Stimulated activated CD4-positive, alpha-beta T cell treated with anti-CD3 and anti-CD28 coated beads, Interleukin-15, amount 100 ng/mL, for 48 hours (primary cell): ENCODE measurements at regions not wholly inside any gene's neighbourhood (a gene's known extent, or its start where the extent isn't known, plus 50 kb on each side); places are given as distances from the start of the nearest gene placed in this dataset.

Experiments
- DNase-seq, 2 donors: peaks; one replicate each; pipeline ENCODE4 v3.0.0-alpha.2; 2020; ENCODE audit warnings: low read depth in 2 of 2

- DNase-seq: no peak
Observed at GRCh38 chr3:6091262-6091661, 769.7 kb upstream of the GRM7 start.

GRCh38 chr3:6095006-6095405 is 765.9 kb upstream of the GRM7 start:
- DNase-seq: no peak

- no peak for DNase-seq
Observed at GRCh38 chr3:6097021-6097420, 763.9 kb upstream of the GRM7 start.

GRCh38 chr3:6097556-6097955 is 763.4 kb upstream of the GRM7 start:
- DNase-seq: no peak

GRCh38 chr3:6098516-6099157 is 762.3 kb upstream of the GRM7 start:
- no peak for DNase-seq

- no peak for DNase-seq
Observed at GRCh38 chr3:6099458-6100075, 761.3 kb upstream of the GRM7 start.

- DNase-seq: no peak
Observed at GRCh38 chr3:6105187-6105586, 755.7 kb upstream of the GRM7 start.

GRCh38 chr3:6108957-6109356 is 752.0 kb upstream of the GRM7 start:
- no peak for DNase-seq

- no peak for DNase-seq
Observed at GRCh38 chr3:6110451-6110850, 750.5 kb upstream of the GRM7 start.

- DNase-seq: no peak
Observed at GRCh38 chr3:6112546-6112945, 748.4 kb upstream of the GRM7 start.

- no peak for DNase-seq
Observed at GRCh38 chr3:6113338-6113737, 747.6 kb upstream of the GRM7 start.

GRCh38 chr3:6119367-6119766 is 741.5 kb upstream of the GRM7 start:
- no peak for DNase-seq

- DNase-seq: no peak
Observed at GRCh38 chr3:6120786-6121185, 740.1 kb upstream of the GRM7 start.

GRCh38 chr3:6124875-6125274 is 736.0 kb upstream of the GRM7 start:
- DNase-seq: no peak

- DNase-seq: no peak
Observed at GRCh38 chr3:6125520-6125919, 735.4 kb upstream of the GRM7 start.

GRCh38 chr3:6132684-6133432 is 728.1 kb upstream of the GRM7 start:
- no peak for DNase-seq

GRCh38 chr3:6142707-6143106 is 718.2 kb upstream of the GRM7 start:
- no peak for DNase-seq

- no peak for DNase-seq
Observed at GRCh38 chr3:6147883-6148282, 713.0 kb upstream of the GRM7 start.

- DNase-seq: no peak
Observed at GRCh38 chr3:6155650-6156338, 705.1 kb upstream of the GRM7 start.

GRCh38 chr3:6165951-6166350 is 695.0 kb upstream of the GRM7 start:
- DNase-seq: no peak

GRCh38 chr3:6168256-6168655 is 692.7 kb upstream of the GRM7 start:
- DNase-seq: no peak

- no peak for DNase-seq
Observed at GRCh38 chr3:6172871-6173642, 687.9 kb upstream of the GRM7 start.
